Left renal cortex interstitium (tissue), 4 donors: ENCODE measurements at regions not wholly inside any gene's neighbourhood (a gene's known extent, or its start where the extent isn't known, plus 50 kb on each side); places are given as distances from the start of the nearest gene placed in this dataset.
"Not testable (repeated sequence)": the region's sequence is repeated elsewhere in the genome, so short reads cannot be mapped to it uniquely, and the experiment has no call there.

ENCODE experiments used
- DNase-seq, 4 donors: peaks; one replicate each; pipeline ENCODE4 v3.0.0-alpha.2; 2013; ENCODE audit warnings: low read depth in 4 of 4, low spot score in 2 of 4, missing footprints in 1 of 4

DNA sequence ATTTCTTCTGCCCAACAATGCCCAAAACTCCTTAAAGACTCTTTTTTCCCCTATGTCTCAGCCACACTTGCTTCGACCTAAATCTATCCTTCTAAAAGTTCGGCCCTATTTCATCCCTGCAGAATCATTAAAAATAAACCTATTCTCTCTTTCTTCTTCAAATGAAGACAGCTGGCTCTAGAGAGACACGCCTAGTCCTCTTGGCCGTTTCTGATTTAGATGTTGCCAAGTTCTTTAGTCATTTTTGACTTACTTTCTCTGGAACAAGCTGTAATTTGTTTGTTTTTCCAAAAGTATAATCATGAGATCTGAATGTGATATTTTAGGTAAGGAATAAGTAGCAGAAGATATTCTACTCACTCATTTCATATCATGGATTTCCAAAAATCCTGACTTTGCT is 211.6 kb downstream of the CENPC start:
- no peak for DNase-seq

DNA sequence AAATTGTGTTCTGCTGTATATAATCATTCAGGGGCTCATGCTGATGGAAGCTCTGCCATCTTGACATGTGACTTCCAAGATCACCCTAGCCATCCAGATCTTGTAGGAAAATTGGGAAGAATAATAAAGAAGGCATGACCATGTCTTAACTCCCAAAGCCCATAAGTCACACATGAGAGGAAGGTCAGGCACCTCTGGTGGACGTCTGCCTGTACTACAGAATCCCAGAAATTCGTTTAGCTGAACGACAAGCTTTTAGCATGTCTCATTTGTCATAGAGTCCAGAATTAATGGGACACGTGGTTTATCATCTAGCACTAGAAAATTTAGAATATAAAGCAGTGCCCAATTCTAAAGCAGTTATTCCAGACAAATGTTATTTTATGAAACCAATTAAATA is 212.7 kb downstream of the CENPC start:
- no peak for DNase-seq

- no peak for DNase-seq
These were observed 216.9 kb downstream of the CENPC start for GRCh38 chr4:67328393-67328792.

- DNase-seq, result no peak
These were observed 217.4 kb downstream of the CENPC start for GRCh38 chr4:67328018-67328278.

- DNase-seq, result peak in 3 of 4 donors; percentile 28 to 49 (median 31)
These were observed 217.9 kb downstream of the CENPC start for GRCh38 chr4:67327245-67328017.

DNA sequence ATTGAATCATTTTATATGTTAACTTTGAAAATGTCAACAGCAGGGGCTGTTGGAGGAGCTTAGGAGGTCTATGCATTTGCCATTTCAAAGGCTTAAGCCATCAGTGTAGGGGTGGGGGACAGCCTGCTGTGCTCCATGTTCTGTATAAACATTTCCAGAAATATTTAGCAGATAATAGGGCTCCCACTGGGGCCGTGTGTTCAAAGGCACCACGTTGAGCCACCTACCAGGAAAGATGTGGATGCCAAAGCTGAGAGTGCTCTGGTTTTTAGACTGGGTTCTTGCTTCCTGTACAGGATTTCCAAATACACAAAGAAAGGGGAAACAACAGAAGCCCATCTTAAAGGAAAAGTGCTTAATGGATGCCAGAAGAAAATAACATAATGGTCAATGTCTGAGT is 219.5 kb downstream of the CENPC start:
- no peak for DNase-seq

- DNase-seq, result no peak
These were observed 224.7 kb downstream of the CENPC start for GRCh38 chr4:67320645-67321044.

DNA sequence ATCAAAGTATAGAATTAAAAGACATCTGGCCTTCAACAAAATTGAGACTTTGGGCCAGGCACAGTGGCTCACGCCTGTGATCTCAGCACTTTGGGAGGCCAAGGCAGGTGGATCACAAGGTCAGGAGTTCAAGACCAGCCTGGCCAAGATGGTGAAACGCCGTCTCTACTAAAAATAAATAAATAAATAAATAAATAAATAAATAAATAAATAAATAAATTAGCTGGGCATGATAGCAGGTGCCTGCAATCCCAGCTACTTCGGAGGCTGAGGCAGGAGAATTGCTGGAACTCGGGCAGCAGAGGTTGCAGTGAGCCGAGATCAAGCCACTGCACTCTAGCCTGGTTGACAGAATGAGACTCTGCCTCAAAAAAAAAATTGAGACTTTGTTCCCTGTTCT is 225.7 kb downstream of the CENPC start:
- DNase-seq, result not testable (repeated sequence)

DNA sequence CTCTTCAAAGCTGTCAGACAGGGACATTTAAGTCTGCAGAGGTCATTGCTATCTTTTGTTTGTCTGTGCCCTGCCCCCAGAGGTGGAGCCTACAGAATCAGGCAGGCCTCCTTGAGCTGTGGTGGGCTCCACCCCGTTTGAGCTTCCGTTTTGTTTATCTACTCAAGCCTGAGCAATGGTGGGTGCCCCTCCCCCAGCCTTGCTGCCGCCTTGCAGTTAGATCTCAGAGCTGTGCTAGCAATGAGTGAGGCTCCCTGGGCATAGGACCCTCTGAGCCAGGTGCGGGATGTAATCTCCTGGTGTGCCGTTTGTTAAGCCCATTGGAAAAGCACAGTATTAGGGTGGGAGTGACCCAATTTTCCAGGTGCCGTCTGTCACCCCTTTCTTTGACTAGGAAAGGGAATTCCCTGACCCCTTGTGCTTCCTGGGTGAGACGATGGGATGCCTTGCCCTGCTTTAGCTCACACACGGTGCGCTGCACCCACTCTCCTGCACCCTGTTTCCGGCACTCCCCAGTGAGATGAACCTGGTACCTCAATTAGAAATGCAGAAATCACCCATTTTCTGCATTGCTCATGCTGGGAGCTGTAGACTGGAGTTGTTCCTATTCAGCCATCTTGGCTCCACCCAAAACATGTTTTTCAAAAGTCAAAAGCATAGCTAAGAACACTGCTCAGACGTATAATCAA is 244.7 kb downstream of the CENPC start:
- not testable (repeated sequence) for DNase-seq

- no peak for DNase-seq
These were observed 252.7 kb downstream of the CENPC start for GRCh38 chr4:67292636-67293035.

- no peak for DNase-seq
These were observed 253.3 kb downstream of the CENPC start for GRCh38 chr4:67292045-67292444.

DNA sequence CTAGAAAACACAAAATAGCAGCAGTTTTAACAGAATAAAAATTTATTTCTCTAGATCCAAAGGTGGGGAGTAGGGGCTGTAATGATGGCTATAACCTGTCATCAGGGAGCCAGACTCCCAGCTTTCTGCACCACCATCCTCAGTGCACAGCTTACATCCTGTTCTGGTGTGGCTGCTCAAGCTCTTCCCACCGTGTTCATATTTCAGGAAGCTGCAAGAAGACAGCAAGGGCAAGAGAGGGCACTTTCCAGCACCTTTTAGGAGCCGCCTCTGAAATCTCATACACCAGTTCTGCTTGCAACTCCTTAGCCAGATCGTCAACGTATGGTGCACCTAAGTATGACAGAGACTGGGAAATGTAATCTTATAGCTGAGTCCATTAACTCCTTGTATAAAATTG is 253.7 kb downstream of the CENPC start:
- peak in 1 of 4 donors; percentile 13 for DNase-seq

DNA sequence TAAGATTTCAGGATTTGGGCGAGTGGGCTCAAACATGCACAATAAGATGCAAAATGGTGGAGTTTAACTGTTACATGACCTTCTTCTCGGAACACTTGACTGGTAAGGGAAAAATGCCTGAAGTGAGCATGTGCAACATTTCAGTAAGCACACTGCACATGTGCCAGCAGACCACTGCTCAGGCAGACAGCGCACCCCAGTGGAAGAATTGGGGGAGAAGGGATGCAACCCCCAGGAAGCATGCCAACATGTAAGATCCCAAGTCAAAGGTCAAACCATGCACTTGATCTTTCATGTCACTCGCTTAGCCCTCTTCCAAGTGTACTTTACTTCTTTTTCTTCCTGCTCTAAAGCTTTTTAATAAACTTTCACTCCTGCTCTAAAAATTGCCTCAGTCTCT is 256.3 kb downstream of the CENPC start:
- DNase-seq, result no peak

GRCh38 chr4:67286724-67287123 is 258.6 kb downstream of the CENPC start:
- DNase-seq, result no peak

GRCh38 chr4:67282749-67283148 is 262.6 kb downstream of the CENPC start:
- no peak for DNase-seq

DNA sequence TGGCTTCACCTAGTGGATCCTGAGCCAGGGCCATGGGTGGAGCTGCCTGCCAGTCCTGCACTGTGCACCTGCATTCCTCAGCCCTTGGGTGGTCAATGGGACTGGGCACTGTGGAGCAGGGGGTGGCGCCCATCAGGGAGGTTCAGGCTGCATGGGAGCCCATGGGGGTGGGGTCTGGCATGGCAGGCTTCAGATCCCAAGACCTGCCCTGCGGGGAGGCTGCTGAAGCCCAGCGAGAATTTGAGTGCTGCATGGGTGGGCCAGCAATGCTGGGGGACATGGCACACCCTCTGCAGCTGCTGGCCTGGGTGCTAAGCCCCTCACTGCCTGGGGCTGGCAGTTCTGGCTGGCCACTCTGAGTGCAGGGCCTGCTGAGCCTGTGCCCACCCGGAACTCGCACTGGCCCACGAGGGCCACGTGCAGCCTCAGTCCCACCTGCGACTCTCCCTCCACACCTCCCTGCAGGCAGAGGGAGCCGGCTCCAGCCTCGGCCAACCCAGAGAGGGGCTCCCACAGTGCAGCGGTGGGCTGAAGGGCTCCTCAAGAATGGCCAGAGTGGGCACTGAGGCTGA is 270.0 kb downstream of the CENPC start:
- no peak for DNase-seq

GRCh38 chr4:67274671-67275070 is 270.6 kb downstream of the CENPC start:
- DNase-seq, result not testable (repeated sequence)

- DNase-seq, result no peak
These were observed 271.6 kb downstream of the CENPC start for GRCh38 chr4:67273666-67274065.

DNA sequence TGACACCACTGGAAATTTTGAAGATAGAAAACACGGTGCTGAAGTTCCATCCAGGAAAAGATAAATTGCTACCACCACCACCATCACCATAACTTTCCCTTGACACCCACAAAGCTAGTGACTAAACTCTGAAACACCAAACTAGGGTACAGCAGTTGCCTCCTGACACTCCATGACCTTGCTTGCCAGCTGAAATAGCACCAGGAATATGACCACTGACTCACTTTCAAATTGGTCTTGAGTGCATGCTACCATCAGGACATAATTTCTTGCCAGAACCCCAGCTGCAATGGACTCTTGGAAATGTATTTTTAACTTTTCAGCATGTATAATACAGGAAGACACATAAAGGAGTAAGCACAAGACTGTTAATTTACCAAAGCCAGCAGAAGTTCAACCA is 283.3 kb downstream of the CENPC start:
- no peak for DNase-seq

DNA sequence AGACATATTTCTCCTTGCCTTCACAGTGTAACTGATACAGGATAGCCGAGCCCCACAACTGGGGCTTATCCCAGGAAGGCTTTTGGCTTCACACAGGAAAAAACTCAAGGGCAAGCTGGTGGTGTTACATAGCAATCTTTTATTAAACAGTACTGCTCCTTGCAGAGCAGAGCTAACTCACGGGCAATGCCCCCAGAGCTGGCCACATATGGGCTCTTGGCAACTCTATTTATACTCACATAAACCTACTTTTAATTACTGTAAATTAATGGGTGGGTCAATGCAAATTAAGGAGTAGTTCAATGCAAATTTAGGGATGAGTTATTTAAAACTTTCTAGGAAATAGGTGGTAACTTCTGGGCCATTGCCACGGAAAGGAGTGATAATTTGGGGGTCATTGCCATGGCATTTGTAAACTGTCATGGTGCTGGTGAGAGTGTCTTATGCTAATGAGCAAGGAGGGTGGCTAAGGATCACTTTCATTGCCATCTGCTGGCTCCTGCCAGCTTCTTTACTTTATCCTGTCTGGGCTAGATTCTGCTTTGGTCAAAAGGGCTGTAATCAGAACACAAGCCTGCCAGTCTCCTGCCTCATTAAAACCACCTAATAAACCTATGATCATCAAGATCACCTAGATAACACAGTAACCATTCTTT is 288.8 kb downstream of the CENPC start:
- no peak for DNase-seq

DNA sequence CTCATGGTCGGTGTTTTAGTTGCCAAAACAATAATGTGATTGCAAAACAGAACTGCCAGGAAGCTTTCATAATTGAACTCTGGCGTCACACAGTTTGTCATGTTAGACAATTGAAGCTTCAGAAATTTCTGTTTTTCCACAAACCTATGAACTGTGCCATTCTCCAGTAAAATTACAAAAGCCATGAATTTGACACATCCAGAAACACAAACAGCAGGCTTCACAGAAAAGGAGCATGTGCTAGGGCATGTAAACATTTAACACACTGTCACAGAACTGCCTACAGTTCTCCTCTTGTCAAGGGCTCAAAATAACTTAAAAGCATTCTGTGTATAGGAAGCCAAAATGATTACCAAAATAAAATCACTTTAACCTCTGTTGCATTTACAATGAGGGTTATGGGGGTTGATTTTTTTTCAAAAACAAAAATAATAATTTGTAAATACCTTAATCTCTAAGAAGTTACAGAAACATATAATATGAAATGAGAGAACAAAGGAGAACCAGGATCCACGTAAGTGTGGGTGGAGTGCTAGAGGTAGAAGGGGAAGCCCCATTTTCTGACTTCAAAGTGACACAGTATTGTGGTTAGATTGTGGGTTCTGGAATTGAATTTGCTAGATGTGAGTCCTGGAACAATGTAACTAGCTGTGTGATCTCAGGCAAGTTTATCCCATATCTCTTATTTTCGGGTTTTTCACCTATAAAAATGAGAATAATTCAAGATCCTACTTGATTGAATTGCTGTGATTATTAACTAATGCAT is 295.0 kb downstream of the CENPC start:
- no peak for DNase-seq
